Activated naive CD8-positive, alpha-beta T cell treated with anti-CD3 and anti-CD28 coated beads, Interleukin-2, amount 50 U/mL, for 24 hours (primary cell): ENCODE measurements at regions not wholly inside any gene's neighbourhood (a gene's known extent, or its start where the extent isn't known, plus 50 kb on each side); places are given as distances from the start of the nearest gene placed in this dataset.
"Not testable (repeated sequence)": the region's sequence is repeated elsewhere in the genome, so short reads cannot be mapped to it uniquely, and the experiment has no call there.

Source experiments
- ATAC-seq: fragments of 150-1000 bp; cut with Tn5 transposase; one replicate; pipeline ENCODE4 v1.10.0; 2021
- DNase-seq: peaks from one replicate; pipeline ENCODE4 v3.0.0; 2021
- H3K27ac Mint-ChIP-seq: one replicate; pipeline ENCODE4 v1.8.0; 2021; ENCODE audit warnings: mild to moderate bottlenecking, mixed read lengths
- H3K27me3 Mint-ChIP-seq: one replicate; pipeline ENCODE4 v1.8.0; 2021; ENCODE audit warnings: mixed read lengths
- H3K36me3 Mint-ChIP-seq: one replicate; pipeline ENCODE4 v1.8.0; 2021; ENCODE audit warnings: low read depth, mixed read lengths
- H3K4me1 Mint-ChIP-seq: one replicate; pipeline ENCODE4 v1.8.0; 2021; ENCODE audit warnings: mixed read lengths
- H3K4me3 Mint-ChIP-seq: one replicate; pipeline ENCODE4 v1.8.0; 2021; ENCODE audit warnings: mild to moderate bottlenecking, moderate library complexity, mixed read lengths
- H3K9me3 Mint-ChIP-seq: one replicate; pipeline ENCODE4 v1.8.0; 2021; ENCODE audit warnings: mixed read lengths

DNA sequence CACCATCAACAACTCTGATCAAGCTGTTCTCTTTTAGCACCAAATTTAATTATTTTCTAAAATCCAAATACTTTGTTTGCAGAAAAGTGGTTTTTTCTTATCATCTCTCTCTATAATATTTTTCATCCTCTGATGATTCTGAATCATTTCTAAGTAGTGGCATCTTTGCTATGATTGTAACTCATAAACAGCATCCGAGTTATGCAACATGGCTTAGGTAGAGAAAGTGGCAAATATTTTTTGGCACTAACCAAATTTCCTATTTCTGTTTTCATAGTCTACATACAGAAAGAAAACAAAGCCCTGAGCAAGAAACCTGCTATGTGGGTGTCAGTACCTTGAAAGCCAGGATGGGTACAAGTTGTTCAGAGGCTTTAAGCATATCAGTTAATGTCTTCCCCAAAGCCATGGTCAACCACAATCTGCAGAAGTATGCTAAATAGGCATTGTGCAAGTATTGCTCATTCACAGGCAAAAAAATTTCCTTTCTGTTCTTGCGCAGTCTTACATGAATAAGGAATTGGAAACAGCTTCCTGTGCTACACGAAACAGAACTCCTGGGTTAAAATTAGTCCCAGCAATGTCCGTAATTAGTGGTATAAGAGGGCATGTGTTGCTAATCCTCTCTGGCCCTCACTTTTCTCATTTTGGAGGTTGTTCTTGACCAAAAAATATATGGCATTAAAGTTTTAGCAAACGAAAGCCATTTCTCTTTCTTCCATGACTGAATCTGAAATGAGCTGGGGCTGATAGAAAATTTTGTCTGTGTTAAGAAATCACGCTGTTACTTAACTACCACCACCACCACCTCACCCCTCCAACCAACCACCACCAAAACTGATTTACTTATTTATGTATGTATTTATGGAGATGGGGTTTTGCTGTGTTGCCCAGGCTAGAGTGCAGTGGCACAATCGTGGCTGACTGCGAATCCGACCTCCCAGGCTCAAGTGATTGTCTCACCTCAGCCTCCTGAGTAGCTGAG, 325.6 kb upstream of the MAGI2 start:
- Mint-ChIP-seq H3K36me3 (no peaks in the 10 kb centered on the region), H3K9me3 (no peaks in the 10 kb centered on the region), H3K4me1 (no peaks in the 10 kb centered on the region), H3K27ac (no peak overlapping the region), H3K4me3 (no peak overlapping the region), H3K27me3 (no peaks in the 10 kb centered on the region)
- ATAC-seq (no peak), DNase-seq (no peak)

DNA sequence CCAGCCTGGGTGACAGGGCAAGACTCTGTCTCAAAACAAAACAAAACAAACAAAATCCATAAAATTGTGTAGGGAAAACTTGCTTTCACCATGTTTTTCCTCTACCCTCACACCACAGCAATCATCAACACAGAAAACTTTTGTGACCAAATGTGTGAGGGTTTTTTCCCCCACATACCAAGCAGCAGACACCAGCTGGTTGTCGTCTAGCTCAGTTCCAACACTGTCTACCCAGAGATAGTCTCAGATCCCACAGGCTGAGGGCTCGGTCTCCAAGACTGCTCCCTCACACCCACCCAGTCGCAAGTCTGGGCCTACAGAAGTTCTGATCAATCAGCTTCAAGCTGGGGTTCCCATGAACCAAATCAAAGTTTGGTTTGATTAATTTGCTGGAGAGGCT, 322.4 kb upstream of the MAGI2 start:
- Mint-ChIP-seq H3K27me3 (no peaks in the 10 kb centered on the region), H3K4me3 (no peak overlapping the region), H3K36me3 (no peaks in the 10 kb centered on the region), H3K9me3 (no peaks in the 10 kb centered on the region), H3K27ac (no peak overlapping the region), H3K4me1 (no peaks in the 10 kb centered on the region)
- ATAC-seq (no peak), DNase-seq (no peak)

DNA sequence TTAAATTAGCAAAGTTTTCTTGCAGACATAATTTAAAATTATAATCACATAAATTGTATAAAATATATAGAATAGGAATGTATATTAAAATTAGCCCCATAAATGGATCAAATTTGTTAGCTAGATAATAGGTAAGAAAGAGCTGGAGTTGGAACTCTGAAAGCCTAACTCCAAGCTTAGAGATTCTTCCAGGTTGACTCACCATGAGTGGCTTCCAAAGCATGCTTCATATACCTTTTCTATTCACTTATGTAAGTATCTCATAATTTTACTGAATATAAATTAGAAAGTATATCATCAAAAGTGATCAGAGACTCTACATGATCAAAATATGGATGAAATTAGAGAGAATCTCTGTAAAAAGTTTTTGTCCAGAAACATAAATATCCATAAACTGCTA, 320.7 kb upstream of the MAGI2 start:
- Mint-ChIP-seq H3K4me1 (no peaks in the 10 kb centered on the region), H3K4me3 (no peak overlapping the region), H3K9me3 (no peaks in the 10 kb centered on the region), H3K27me3 (no peaks in the 10 kb centered on the region), H3K27ac (no peak overlapping the region), H3K36me3 (no peaks in the 10 kb centered on the region)
- DNase-seq (no peak), ATAC-seq (no peak)

DNA sequence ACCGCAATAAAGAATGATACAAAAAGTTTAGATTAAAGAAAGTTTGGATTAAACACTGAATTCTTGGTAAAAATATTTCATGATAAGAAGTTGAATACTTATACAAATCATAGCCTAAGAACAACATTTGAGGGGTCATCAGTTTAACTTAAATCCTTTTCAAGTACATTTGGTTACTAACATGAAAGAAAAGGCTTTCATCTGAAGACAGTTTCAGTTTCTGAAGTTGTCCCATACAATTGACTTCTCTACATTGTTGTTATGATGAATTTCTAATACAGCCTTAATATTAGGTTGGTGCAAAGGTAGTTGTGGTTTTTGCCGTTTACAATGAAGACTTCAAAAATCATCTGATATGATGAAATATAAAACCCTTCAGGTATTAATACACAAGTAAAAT, 317.5 kb upstream of the MAGI2 start:
- Mint-ChIP-seq H3K9me3 (no peaks in the 10 kb centered on the region), H3K27ac (no peak overlapping the region), H3K27me3 (no peaks in the 10 kb centered on the region), H3K4me1 (no peaks in the 10 kb centered on the region), H3K36me3 (no peaks in the 10 kb centered on the region), H3K4me3 (no peak overlapping the region)
- DNase-seq (no peak), ATAC-seq (no peak)

DNA sequence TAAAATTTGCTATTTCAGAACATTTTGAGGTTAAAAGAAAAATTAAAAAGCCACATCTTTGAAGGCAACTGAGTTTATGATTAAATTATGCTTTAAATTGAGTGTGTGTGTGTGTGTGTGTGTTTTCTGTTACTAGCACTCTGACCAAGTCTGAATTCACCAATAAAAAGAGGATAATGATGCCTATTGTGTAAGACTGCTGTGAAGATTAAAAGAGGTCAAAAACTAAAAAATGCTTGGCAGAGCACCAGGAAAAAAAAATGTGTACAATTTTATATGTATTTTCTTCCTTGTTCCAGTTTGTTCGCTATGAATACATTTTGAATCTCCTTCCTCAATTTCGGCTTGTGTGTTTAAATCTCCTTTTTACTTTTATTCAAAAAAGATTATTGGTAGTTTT, 316.6 kb upstream of the MAGI2 start:
- ATAC-seq: no peak
- Mint-ChIP-seq H3K36me3 (no peaks in the 10 kb centered on the region), H3K9me3 (no peaks in the 10 kb centered on the region), H3K4me1 (no peaks in the 10 kb centered on the region), H3K27me3 (no peaks in the 10 kb centered on the region), H3K4me3 (no peak overlapping the region), H3K27ac (no peak overlapping the region)
- DNase-seq: no peak

DNA sequence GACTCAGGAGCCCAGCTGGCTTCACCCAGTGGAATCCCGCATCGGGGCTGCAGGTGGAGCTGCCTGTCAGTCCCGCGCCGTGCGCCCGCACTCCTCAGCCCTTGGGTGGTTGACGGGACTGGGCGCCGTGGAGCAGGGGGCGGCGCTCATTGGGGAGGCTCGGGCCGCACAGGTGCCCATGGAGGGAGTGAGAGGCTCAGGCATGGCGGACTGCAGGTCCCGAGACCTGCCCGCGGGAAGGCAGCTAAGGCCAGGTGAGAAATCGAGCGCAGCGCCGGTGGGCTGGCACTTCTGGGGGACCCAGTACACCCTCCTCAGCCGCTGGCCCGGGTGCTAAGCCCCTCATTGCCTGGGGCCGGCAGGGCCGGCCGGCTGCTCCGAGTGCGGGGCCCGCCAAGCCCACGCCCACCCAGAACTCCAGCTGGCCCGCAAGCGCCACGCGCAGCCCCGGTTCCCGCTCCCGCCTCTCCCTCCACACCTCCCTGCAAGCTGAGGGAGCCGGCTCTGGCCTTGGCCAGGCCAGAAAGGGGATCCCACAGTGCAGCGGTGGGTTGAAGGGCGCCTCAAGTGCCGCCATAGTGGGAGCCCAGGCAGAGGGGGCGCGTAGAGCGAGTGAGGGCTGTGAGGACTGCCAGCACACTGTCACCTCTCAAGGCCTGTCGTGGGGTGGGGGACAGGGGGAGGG, 314.6 kb upstream of the MAGI2 start:
- H3K4me1 Mint-ChIP-seq, H3K9me3 Mint-ChIP-seq, ATAC-seq, H3K36me3 Mint-ChIP-seq, H3K27me3 Mint-ChIP-seq, H3K4me3 Mint-ChIP-seq, H3K27ac Mint-ChIP-seq, DNase-seq: not testable (repeated sequence)

DNA sequence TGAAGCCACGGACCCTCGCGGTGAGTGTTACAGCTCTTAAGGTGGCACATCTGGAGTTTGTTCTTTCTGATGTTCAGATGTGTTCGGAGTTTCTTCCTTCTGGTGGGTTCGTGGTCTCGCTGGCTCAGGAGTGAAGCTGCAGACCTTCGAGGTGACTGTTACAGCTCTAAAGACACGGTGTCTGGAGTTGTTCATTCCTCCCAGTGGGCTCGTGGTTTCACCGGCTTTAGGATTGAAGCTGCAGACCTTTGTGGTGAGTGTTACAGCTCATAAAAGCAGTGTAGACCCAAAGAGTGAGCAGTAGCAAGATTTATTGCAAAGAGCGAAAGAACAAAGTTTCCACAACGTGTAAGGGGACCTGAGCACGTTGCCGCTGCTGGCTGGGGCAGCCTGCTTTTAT, 313.7 kb upstream of the MAGI2 start:
- not testable (repeated sequence) for H3K4me3 Mint-ChIP-seq, H3K27ac Mint-ChIP-seq, ATAC-seq, H3K4me1 Mint-ChIP-seq, H3K36me3 Mint-ChIP-seq, H3K9me3 Mint-ChIP-seq, H3K27me3 Mint-ChIP-seq, DNase-seq

DNA sequence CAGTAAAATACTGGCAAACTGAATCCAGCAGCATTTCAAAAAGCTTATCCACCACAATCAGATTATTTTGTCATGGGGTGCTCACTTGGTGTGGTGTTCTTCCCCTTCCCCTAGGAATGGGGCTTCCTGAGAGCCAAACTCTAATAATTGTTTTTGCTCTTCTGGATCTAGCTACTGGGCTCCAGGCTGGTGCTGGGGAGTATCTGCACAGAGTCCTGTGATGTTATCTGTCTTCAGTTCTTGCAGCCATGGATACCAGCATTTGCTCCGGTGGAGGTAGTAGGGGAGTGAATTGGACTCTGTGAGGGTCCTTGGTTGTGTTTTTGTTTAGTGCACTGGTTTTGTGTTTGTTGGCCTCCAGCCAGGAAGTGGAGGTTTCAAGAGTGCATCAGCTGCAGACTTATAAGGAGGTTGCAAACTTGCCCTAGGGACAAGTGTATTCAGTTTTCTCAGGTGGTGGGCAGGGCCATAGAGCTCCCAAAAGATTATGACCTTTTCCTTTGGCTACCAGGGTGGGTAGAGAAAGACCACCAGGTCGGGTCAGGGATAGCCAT, 308.5 kb upstream of the MAGI2 start:
- Mint-ChIP-seq H3K4me1 (no peaks in the 10 kb centered on the region), H3K4me3 (no peak overlapping the region), H3K27ac (no peak overlapping the region), H3K9me3 (peaks cover 13% of the 10 kb centered on the region), H3K27me3 (no peaks in the 10 kb centered on the region), H3K36me3 (no peaks in the 10 kb centered on the region)
- ATAC-seq (no peak), DNase-seq (no peak)

DNA sequence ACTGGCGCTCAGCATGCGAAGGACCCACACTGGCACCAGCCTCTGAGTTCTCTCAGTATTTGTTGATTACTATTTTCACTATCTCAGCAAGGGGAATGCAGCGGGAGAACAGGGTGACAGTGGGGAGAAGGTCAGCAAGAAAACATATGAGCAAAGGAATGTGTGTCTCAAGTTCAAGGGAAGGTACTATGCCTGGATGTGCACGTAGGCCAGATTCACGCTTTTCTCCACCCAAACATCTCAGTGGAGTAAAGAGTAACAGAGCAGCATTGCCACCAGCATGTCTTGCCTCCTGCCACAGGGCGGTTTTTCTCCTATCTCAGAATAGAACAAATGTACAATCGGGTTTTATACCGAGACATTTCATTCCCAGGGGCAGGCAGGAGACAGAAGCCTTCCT, 297.5 kb upstream of the MAGI2 start:
- H3K27me3 Mint-ChIP-seq, H3K4me1 Mint-ChIP-seq, H3K36me3 Mint-ChIP-seq, ATAC-seq, H3K4me3 Mint-ChIP-seq, H3K27ac Mint-ChIP-seq, H3K9me3 Mint-ChIP-seq, DNase-seq: not testable (repeated sequence)

DNA sequence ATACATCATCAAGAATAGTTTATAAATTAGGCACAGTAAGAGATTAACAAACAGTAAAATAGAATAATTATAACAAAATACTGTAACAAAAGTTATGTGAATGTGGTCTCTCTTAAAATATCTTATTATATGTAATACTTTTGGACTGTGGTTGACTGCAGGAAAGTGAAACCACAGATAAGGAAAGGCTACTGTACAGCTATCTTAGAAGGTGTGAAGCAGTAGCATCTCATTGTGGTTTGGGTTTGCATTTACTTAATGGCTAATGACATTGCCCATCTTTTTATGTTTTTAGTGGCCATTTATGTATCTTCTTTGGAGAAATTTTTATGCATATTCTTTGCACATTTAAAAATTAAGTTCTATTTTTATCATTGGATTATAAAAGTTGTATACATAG, 296.4 kb upstream of the MAGI2 start:
- Mint-ChIP-seq H3K4me1 (no peaks in the 10 kb centered on the region), H3K36me3 (no peaks in the 10 kb centered on the region), H3K9me3 (no peaks in the 10 kb centered on the region), H3K27me3 (no peaks in the 10 kb centered on the region), H3K4me3 (no peak overlapping the region), H3K27ac (no peak overlapping the region)
- no peak for ATAC-seq
- DNase-seq: no peak

DNA sequence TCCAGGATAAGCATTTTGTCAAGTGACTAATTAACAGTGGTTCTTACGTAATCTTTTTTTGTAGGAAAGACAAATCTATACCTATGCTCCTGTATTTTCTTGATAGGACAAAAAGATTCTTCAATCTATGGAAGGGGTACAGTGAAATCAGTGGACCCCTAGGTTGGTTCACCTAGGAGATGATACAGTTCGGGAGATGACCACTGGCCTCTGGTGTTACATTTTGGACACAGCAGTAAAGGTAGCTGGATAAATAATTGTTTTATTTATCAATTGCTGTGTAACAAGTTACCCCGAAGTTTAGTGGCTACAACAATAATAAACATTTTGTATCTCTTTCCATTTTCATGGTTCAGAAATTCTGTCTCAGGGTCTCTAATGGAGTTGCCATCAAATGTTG, 288.2 kb upstream of the MAGI2 start:
- DNase-seq: no peak
- H3K4me1 Mint-ChIP-seq: no peaks in the 10 kb centered on the region
- H3K27me3 Mint-ChIP-seq: no peaks in the 10 kb centered on the region
- H3K36me3 Mint-ChIP-seq: no peaks in the 10 kb centered on the region
- H3K9me3 Mint-ChIP-seq: no peaks in the 10 kb centered on the region
- H3K27ac Mint-ChIP-seq: no peak overlapping the region
- H3K4me3 Mint-ChIP-seq: no peak overlapping the region
- no peak for ATAC-seq

DNA sequence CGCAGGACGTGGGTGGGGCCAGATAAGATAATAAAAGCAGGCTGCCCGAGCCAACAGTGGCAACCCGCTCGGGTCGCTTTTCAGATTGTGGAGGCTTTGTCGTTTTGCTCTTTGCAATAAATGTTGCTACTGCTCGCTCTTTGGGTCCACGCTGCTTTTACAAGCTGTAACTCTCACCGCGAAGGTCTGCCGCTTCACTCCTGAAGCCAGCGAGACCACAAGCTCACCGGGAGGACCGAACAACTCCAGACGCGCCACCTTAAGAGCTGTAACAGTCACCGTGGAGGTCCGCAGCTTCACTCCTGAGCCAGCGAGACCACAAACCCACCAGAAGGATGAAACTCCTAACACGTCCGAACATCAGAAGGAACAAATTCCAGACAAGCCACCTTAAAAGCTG, 286.6 kb upstream of the MAGI2 start:
- Mint-ChIP-seq H3K4me3 (no peak overlapping the region), H3K4me1 (no peaks in the 10 kb centered on the region), H3K9me3 (peaks cover 2% of the 10 kb centered on the region), H3K27ac (no peak overlapping the region), H3K27me3 (no peaks in the 10 kb centered on the region), H3K36me3 (no peaks in the 10 kb centered on the region)
- DNase-seq (no peak), ATAC-seq (no peak)

DNA sequence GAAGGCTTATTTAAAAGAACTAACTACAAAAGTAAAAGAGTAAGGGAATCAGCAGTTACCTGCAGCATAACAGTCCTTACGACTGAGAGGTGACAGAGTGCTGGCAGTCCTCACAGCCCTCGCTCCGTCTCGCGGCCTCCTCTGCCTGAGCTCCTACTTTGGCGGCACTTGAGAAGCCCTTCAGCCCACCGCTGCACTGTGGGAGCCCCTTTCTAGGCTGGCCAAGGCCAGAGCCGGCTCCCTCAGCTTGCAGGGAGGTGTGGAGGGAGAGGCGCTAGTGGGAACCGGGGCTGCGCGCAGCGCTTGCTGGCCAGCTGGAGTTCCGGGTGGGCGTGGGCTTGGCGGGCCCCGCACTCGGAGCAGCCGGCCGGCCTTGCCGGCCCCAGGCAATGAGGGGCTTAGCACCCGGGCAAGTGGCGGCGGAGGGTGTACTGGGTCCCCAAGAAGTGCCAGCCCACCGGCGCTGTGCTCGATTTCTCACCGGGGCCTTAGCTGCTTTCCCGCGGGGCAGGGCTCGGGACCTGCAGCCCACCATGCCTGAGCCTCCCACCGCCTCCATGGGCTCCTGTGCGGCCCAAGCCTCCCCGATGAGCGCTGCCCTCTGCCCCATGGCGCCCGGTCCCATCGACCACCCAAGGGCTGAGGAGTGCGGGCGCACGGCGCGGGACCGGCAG, 285.7 kb upstream of the MAGI2 start:
- H3K27ac Mint-ChIP-seq, H3K4me3 Mint-ChIP-seq, DNase-seq, ATAC-seq, H3K36me3 Mint-ChIP-seq, H3K4me1 Mint-ChIP-seq, H3K27me3 Mint-ChIP-seq, H3K9me3 Mint-ChIP-seq: not testable (repeated sequence)

DNA sequence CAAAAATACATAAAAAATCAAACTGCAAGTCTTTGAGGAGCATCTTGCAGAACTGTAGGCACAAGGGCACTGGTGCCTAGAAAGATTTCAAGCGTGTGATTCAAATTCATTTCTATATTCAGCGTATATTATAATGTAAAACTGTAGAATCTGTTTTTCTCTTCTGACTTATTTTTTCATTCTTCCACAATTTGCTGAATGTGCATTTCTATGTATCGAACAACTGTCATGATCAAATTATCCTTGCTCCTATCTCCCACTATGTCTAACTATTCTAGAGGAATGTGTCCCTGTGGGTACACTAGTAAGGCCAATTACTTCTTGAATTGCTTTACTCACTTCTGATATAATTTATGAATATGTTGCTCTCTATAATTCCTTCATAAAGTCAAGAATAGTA, 283.0 kb upstream of the MAGI2 start:
- Mint-ChIP-seq H3K9me3 (peaks cover 34% of the 10 kb centered on the region), H3K36me3 (no peaks in the 10 kb centered on the region), H3K27me3 (no peaks in the 10 kb centered on the region), H3K4me1 (no peaks in the 10 kb centered on the region), H3K27ac (no peak overlapping the region), H3K4me3 (no peak overlapping the region)
- DNase-seq: no peak
- no peak for ATAC-seq

DNA sequence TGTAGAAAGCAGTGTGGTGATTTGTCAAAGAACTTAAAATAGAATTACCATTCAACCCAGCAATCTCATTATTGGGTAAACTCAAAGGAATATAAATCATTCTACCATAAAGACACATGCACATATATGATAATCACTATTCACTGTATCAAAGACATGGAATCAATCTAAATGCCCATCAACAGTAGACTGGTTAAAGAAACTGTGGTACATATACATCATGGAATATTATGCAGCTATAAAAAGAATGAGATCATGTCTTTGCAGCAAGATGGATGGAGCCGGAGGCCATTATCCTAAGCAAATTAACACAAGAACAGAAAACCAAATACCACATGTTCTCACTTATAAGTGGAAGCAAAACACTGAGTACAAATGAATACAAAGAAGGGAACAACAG, 281.5 kb upstream of the MAGI2 start:
- peaks cover 40% of the 10 kb centered on the region for H3K9me3 Mint-ChIP-seq
- DNase-seq (no peak), ATAC-seq (no peak)
- no peaks in the 10 kb centered on the region for H3K27me3 Mint-ChIP-seq
- no peaks in the 10 kb centered on the region for H3K4me1 Mint-ChIP-seq
- H3K36me3 Mint-ChIP-seq: no peaks in the 10 kb centered on the region
- H3K27ac Mint-ChIP-seq: no peak overlapping the region
- no peak overlapping the region for H3K4me3 Mint-ChIP-seq
